Kidney (tissue), 13 donors: ENCODE measurements at regions not wholly inside any gene's neighbourhood (a gene's known extent, or its start where the extent isn't known, plus 50 kb on each side); places are given as distances from the start of the nearest gene placed in this dataset.

Source experiments
- DNase-seq, 5 donors: peaks; one replicate each; pipeline ENCODE4 v3.0.0-alpha.2; 2013 to 2020
- FAIRE-seq: peaks from 2 replicates; lab custom pipeline; 2012; peaks lifted over from hg19 to GRCh38; lab: Jason Lieb, UNC
- H3K27ac ChIP-seq, 2 donors: one replicate each; pipeline ENCODE4 v1.7.0; 2013; ENCODE audit warnings: low read depth in 2 of 2, low read length in 2 of 2, inconsistent platforms in 1 of 2
- H3K27me3 ChIP-seq: one replicate; pipeline ENCODE4 v1.7.1; 2013; ENCODE audit warnings: low read length, inconsistent platforms; ENCODE audit not compliant: control insufficient read depth, insufficient read depth
- H3K36me3 ChIP-seq, 3 donors: one replicate each; pipeline versions ENCODE4 v1.7.0 to v1.7.1; 2013; ENCODE audit warnings: low read length in 3 of 3, control low read depth in 1 of 3, inconsistent platforms in 1 of 3; ENCODE audit not compliant: insufficient read depth in 3 of 3, control insufficient read depth in 2 of 3
- H3K4me1 ChIP-seq, 3 donors: one replicate each; pipeline versions ENCODE4 v1.7.0 to v1.7.1; 2013; ENCODE audit warnings: low read length in 3 of 3, inconsistent platforms in 1 of 3, low read depth in 1 of 3; ENCODE audit not compliant: control insufficient read depth in 2 of 3, insufficient read depth in 2 of 3
- H3K4me3 ChIP-seq, 3 donors: one replicate each; pipeline versions ENCODE4 v1.7.0 to v1.8.1; 2013; ENCODE audit warnings: low read length in 3 of 3, control low read depth in 1 of 3, inconsistent platforms in 1 of 3
- H3K9ac ChIP-seq, 3 donors: one replicate each; pipeline versions ENCODE4 v1.7.0 to v1.7.1; 2013; ENCODE audit warnings: low read length in 3 of 3, control low read depth in 1 of 3, inconsistent platforms in 1 of 3
- H3K9me3 ChIP-seq, 3 donors: one replicate each; pipeline versions ENCODE4 v1.7.0 to v1.7.1; 2013; ENCODE audit warnings: low read length in 3 of 3, control low read depth in 1 of 3, inconsistent platforms in 1 of 3; ENCODE audit not compliant: control insufficient read depth in 2 of 3, insufficient read depth in 1 of 3
- CTCF ChIP-seq: IDR thresholded peaks from 3 replicates; pipeline ENCODE4 v1.5.1; 2012; ENCODE audit warnings: mild to moderate bottlenecking, moderate library complexity, borderline replicate concordance; ENCODE audit not compliant: insufficient read depth; ENCODE audit errors: extremely low read depth
- intact Hi-C: fragments of 100-400 bp; cut with DNase I; formaldehyde crosslinking; loops from one replicate; pipeline ENCODE4 v1.11.1; 2022
- donor health status: control.
- donor health status: control.
- donor health status: control.
- donor health status: control.
- donor health status: control.
- donor health status: DM: yes; HTN: yes; CAD: no.
- donor health status: Normal renal cell carcinoma (clear cell type).

GRCh38 chr6:6857528-6857927, 250.2 kb upstream of the RREB1 start:
- H3K4me3 ChIP-seq = no peak overlapping the region
- TF ChIP-seq CTCF = no peak
- no peak overlapping the region for H3K27ac ChIP-seq
- intact Hi-C loops = no loop called here
- FAIRE-seq = no peak
- H3K36me3 ChIP-seq = no peaks in the 10 kb centered on the region
- H3K9ac ChIP-seq = no peak overlapping the region
- no peaks in the 10 kb centered on the region for H3K9me3 ChIP-seq
- peaks cover 0 to 14% (median 14%) of the 10 kb centered on the region in 3 donors for H3K4me1 ChIP-seq
- no peak for DNase-seq
- no peaks in the 10 kb centered on the region for H3K27me3 ChIP-seq

GRCh38 chr6:6858533-6858982, 249.2 kb upstream of the RREB1 start:
- Histone ChIP-seq H3K4me3 (no peak overlapping the region), H3K9ac (no peak overlapping the region), H3K27me3 (no peaks in the 10 kb centered on the region), H3K9me3 (no peaks in the 10 kb centered on the region), H3K27ac (no peak overlapping the region), H3K4me1 (peaks cover 0 to 14% (median 14%) of the 10 kb centered on the region in 3 donors), H3K36me3 (no peaks in the 10 kb centered on the region)
- FAIRE-seq (no peak), DNase-seq (peak in 1 of 5 donors; percentile 28)
- intact Hi-C loops = no loop called here
- no peak for TF ChIP-seq CTCF

GRCh38 chr6:6859105-6859504, 248.7 kb upstream of the RREB1 start:
- Histone ChIP-seq H3K9ac (no peak overlapping the region), H3K27me3 (no peaks in the 10 kb centered on the region), H3K36me3 (no peaks in the 10 kb centered on the region), H3K4me3 (no peak overlapping the region), H3K27ac (no peak overlapping the region), H3K4me1 (peaks cover 0 to 14% (median 14%) of the 10 kb centered on the region in 3 donors), H3K9me3 (no peaks in the 10 kb centered on the region)
- TF ChIP-seq CTCF = no peak
- DNase-seq = no peak
- intact Hi-C loops = no loop called here
- no peak for FAIRE-seq

GRCh38 chr6:6859722-6860121, 248.0 kb upstream of the RREB1 start:
- H3K36me3 ChIP-seq = no peaks in the 10 kb centered on the region
- no peak for FAIRE-seq
- DNase-seq = no peak
- TF ChIP-seq CTCF = no peak
- no peaks in the 10 kb centered on the region for H3K27me3 ChIP-seq
- H3K27ac ChIP-seq = no peak overlapping the region
- no peak overlapping the region for H3K9ac ChIP-seq
- no peak overlapping the region for H3K4me3 ChIP-seq
- intact Hi-C loops = no loop called here
- peaks cover 0 to under 1% (median 0%) of the 10 kb centered on the region in 3 donors for H3K9me3 ChIP-seq
- peaks cover 0 to 14% (median 14%) of the 10 kb centered on the region in 3 donors for H3K4me1 ChIP-seq
